GM23338 (cell line): ENCODE measurements at regions not wholly inside any gene's neighbourhood (a gene's known extent, or its start where the extent isn't known, plus 50 kb on each side); places are given as distances from the start of the nearest gene placed in this dataset.
A peak's percentile ranks its signal among the peaks of the same experiment; 100 is the strongest.

Experiments used
- ATAC-seq: fragments of 200-7000 bp; cut with Tn5 transposase; 3 replicates; pipeline ENCODE4 v1.9.1; 2020
- DNase-seq: peaks from one replicate; pipeline ENCODE4 v3.0.0-alpha.2; 2015; ENCODE audit warnings: low spot score
- H2AFZ ChIP-seq: fragments of 200-600 bp; sonication (generic); 2 replicates; pipeline ENCODE4 v1.8.0; 2016; ENCODE audit warnings: antibody characterized with exemption, mild to moderate bottlenecking, moderate library complexity
- H3F3A ChIP-seq: fragments of 200-600 bp; sonication (generic); replicated peaks from 2 replicates; pipeline ENCODE4 v1.8.0; 2017; ENCODE audit warnings: antibody characterized with exemption, mixed run types, low read depth
- H3K27ac ChIP-seq: fragments of 200-600 bp; sonication (generic); 2 replicates; pipeline ENCODE4 v1.6.1; 2016; ENCODE audit warnings: low read depth
- H3K27me3 ChIP-seq: fragments of 200-600 bp; sonication (generic); 2 replicates; pipeline ENCODE4 v1.8.0; 2016; ENCODE audit warnings: mild to moderate bottlenecking, mixed run types, moderate library complexity; ENCODE audit not compliant: insufficient read depth
- H3K36me3 ChIP-seq: fragments of 200-600 bp; sonication (generic); 2 replicates; pipeline ENCODE4 v1.8.0; 2016; ENCODE audit warnings: mild to moderate bottlenecking; ENCODE audit not compliant: insufficient read depth
- H3K4me1 ChIP-seq: fragments of 200-600 bp; sonication (generic); 2 replicates; pipeline ENCODE4 v1.8.0; 2016; ENCODE audit warnings: mild to moderate bottlenecking, moderate library complexity; ENCODE audit not compliant: insufficient read depth
- H3K4me2 ChIP-seq: fragments of 200-600 bp; sonication (generic); 2 replicates; pipeline ENCODE4 v1.7.1; 2017; ENCODE audit warnings: mixed run types
- H3K4me3 ChIP-seq: fragments of 200-600 bp; sonication (generic); 2 replicates; pipeline ENCODE4 v1.6.1; 2016; ENCODE audit warnings: mixed run types
- H3K79me2 ChIP-seq: fragments of 200-600 bp; sonication (generic); replicated peaks from 2 replicates; pipeline ENCODE4 v1.8.0; 2017; ENCODE audit warnings: mild to moderate bottlenecking; ENCODE audit not compliant: insufficient read depth
- H3K9me2 ChIP-seq: fragments of 200-600 bp; sonication (generic); 2 replicates; pipeline ENCODE4 v1.8.0; 2017; ENCODE audit not compliant: insufficient read depth
- H4K20me1 ChIP-seq: fragments of 200-600 bp; sonication (generic); replicated peaks from 2 replicates; pipeline ENCODE4 v1.8.0; 2017; ENCODE audit warnings: mild to moderate bottlenecking; ENCODE audit not compliant: insufficient read depth
- H3K27ac Mint-ChIP-seq: 2 replicates; pipeline ENCODE4 v1.8.0; 2020; ENCODE audit warnings: inconsistent platforms, mild to moderate bottlenecking, moderate library complexity, mixed read lengths
- H3K27me3 Mint-ChIP-seq: 3 replicates; pipeline ENCODE4 v1.8.0; 2022; ENCODE audit warnings: low read depth, mild to moderate bottlenecking, moderate library complexity, mixed read lengths, inconsistent platforms; ENCODE audit not compliant: insufficient read depth, poor library complexity
- H3K36me3 Mint-ChIP-seq: 3 replicates; pipeline ENCODE4 v1.8.0; 2021; ENCODE audit warnings: low read depth, mild to moderate bottlenecking, inconsistent platforms, moderate library complexity, mixed read lengths
- H3K4me1 Mint-ChIP-seq: 3 replicates; pipeline ENCODE4 v1.8.0; 2020; ENCODE audit warnings: mild to moderate bottlenecking, inconsistent platforms, mixed read lengths
- H3K4me3 Mint-ChIP-seq: 3 replicates; pipeline ENCODE4 v1.8.0; 2021; ENCODE audit warnings: moderate library complexity, mild to moderate bottlenecking, inconsistent platforms, mixed read lengths
- H3K9me3 Mint-ChIP-seq: 3 replicates; pipeline ENCODE4 v1.8.0; 2020; ENCODE audit warnings: moderate library complexity, mild to moderate bottlenecking, inconsistent platforms, mixed read lengths
- CREB1 ChIP-seq: fragments of 250-450 bp; sonication (Bioruptor Pico); IDR thresholded peaks from 2 replicates; pipeline ENCODE4 v1.5.0; 2020; ENCODE audit warnings: low read depth, mild to moderate bottlenecking, moderate library complexity
- ETS1 ChIP-seq: IDR thresholded peaks from 2 replicates; pipeline ENCODE4 v1.6.1; 2016; ENCODE audit warnings: antibody characterized with exemption
- EZH2 ChIP-seq: fragments of 200-600 bp; sonication (generic); IDR thresholded peaks from one replicate; pipeline ENCODE4 v1.8.0; 2017; ENCODE audit warnings: antibody characterized with exemption, mild to moderate bottlenecking, low read depth; ENCODE audit not compliant: unreplicated experiment
- EZH2phosphoT487 ChIP-seq: fragments of 200-600 bp; sonication (generic); IDR thresholded peaks from one replicate; pipeline ENCODE4 v1.8.1; 2018; ENCODE audit warnings: antibody characterized with exemption; ENCODE audit not compliant: unreplicated experiment
- JUNB ChIP-seq: IDR thresholded peaks from one replicate; pipeline ENCODE4 v1.6.1; 2016; ENCODE audit warnings: antibody characterized with exemption; ENCODE audit not compliant: unreplicated experiment
- NANOG ChIP-seq: IDR thresholded peaks from 2 replicates; pipeline ENCODE4 v1.6.1; 2016; ENCODE audit warnings: antibody characterized with exemption, borderline replicate concordance
- POLR2AphosphoS5 ChIP-seq: IDR thresholded peaks from 2 replicates; pipeline ENCODE4 v1.6.1; 2016; ENCODE audit warnings: antibody characterized with exemption, low read depth
- STAT1 ChIP-seq: IDR thresholded peaks from one replicate; pipeline ENCODE4 v1.6.1; 2016; ENCODE audit warnings: antibody characterized with exemption; ENCODE audit not compliant: unreplicated experiment
- ZNF114 ChIP-seq: fragments of 250-450 bp; sonication (Bioruptor Pico); IDR thresholded peaks from 2 replicates; pipeline ENCODE4 v1.5.0; 2020; ENCODE audit warnings: mild to moderate bottlenecking, moderate library complexity
- ZNF462 ChIP-seq: fragments of 250-450 bp; sonication (Bioruptor Pico); IDR thresholded peaks from 2 replicates; pipeline ENCODE4 v1.5.0; 2020; ENCODE audit warnings: mild to moderate bottlenecking, moderate library complexity
- TF ChIP-seq, protein P1 (sequence below), 2 experiments: fragments of 200-600 bp in 1 of 2; sonication (generic) in 1 of 2; conservative IDR thresholded peaks; 2 replicates each; pipeline versions ENCODE4 v1.5.1 to v1.6.1; 2016 to 2017; ENCODE audit warnings: antibody characterized with exemption in 2 of 2, low read depth in 2 of 2, mild to moderate bottlenecking in 2 of 2, moderate library complexity in 1 of 2
- TF ChIP-seq, protein P2 (sequence below): IDR thresholded peaks from one replicate; pipeline ENCODE4 v1.6.1; 2018; ENCODE audit warnings: antibody characterized with exemption; ENCODE audit not compliant: unreplicated experiment

- TF ChIP-seq ZNF114 (CRISPR knock-in tag) (no peak), ZNF462 (CRISPR knock-in tag) (no peak), CREB1 (CRISPR knock-in tag) (no peak), EZH2phosphoT487 (no peak), POLR2AphosphoS5 (no peak), EZH2 (no peak), STAT1 (no peak), NANOG (no peak), ETS1 (no peak), JUNB (no peak)
- TF ChIP-seq, protein P1, sequence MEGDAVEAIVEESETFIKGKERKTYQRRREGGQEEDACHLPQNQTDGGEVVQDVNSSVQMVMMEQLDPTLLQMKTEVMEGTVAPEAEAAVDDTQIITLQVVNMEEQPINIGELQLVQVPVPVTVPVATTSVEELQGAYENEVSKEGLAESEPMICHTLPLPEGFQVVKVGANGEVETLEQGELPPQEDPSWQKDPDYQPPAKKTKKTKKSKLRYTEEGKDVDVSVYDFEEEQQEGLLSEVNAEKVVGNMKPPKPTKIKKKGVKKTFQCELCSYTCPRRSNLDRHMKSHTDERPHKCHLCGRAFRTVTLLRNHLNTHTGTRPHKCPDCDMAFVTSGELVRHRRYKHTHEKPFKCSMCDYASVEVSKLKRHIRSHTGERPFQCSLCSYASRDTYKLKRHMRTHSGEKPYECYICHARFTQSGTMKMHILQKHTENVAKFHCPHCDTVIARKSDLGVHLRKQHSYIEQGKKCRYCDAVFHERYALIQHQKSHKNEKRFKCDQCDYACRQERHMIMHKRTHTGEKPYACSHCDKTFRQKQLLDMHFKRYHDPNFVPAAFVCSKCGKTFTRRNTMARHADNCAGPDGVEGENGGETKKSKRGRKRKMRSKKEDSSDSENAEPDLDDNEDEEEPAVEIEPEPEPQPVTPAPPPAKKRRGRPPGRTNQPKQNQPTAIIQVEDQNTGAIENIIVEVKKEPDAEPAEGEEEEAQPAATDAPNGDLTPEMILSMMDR (conservative IDR thresholded peaks at IDR 0.05; ENCODE audit: low read depth in 2 of 2), result no peak
- TF ChIP-seq, protein P2, sequence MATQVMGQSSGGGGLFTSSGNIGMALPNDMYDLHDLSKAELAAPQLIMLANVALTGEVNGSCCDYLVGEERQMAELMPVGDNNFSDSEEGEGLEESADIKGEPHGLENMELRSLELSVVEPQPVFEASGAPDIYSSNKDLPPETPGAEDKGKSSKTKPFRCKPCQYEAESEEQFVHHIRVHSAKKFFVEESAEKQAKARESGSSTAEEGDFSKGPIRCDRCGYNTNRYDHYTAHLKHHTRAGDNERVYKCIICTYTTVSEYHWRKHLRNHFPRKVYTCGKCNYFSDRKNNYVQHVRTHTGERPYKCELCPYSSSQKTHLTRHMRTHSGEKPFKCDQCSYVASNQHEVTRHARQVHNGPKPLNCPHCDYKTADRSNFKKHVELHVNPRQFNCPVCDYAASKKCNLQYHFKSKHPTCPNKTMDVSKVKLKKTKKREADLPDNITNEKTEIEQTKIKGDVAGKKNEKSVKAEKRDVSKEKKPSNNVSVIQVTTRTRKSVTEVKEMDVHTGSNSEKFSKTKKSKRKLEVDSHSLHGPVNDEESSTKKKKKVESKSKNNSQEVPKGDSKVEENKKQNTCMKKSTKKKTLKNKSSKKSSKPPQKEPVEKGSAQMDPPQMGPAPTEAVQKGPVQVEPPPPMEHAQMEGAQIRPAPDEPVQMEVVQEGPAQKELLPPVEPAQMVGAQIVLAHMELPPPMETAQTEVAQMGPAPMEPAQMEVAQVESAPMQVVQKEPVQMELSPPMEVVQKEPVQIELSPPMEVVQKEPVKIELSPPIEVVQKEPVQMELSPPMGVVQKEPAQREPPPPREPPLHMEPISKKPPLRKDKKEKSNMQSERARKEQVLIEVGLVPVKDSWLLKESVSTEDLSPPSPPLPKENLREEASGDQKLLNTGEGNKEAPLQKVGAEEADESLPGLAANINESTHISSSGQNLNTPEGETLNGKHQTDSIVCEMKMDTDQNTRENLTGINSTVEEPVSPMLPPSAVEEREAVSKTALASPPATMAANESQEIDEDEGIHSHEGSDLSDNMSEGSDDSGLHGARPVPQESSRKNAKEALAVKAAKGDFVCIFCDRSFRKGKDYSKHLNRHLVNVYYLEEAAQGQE, result no peak
- no peak overlapping the region for H3K4me3 Mint-ChIP-seq
Observed at GRCh38 chrX:138294951-138295350, 416.6 kb downstream of the FGF13 start.

More at GRCh38 chrX:138294951-138295350, 416.6 kb downstream of the FGF13 start:
- peaks cover 4% of the 10 kb centered on the region; the same call in 1 of the 2 replicates for H3K9me2 ChIP-seq
- H3K27ac ChIP-seq, result no peak overlapping the region
- no peak overlapping the region for H3K4me3 ChIP-seq
- H2AFZ ChIP-seq, result no peak overlapping the region
- no peak for ATAC-seq
- peaks cover 3% of the 10 kb centered on the region for H3K27me3 Mint-ChIP-seq
- peak overlapping the region; percentile 40; the same call in 1 of the 2 replicates for H3K27ac Mint-ChIP-seq
- no peak overlapping the region for H3K4me2 ChIP-seq
- H3K36me3 ChIP-seq, result no peaks in the 10 kb centered on the region
- no peaks in the 10 kb centered on the region for H3K79me2 ChIP-seq
- H3K4me1 Mint-ChIP-seq, result no peaks in the 10 kb centered on the region
- no peaks in the 10 kb centered on the region for H3K36me3 Mint-ChIP-seq
- H4K20me1 ChIP-seq, result no peaks in the 10 kb centered on the region
- H3K27me3 ChIP-seq, result no peaks in the 10 kb centered on the region
- no peaks in the 10 kb centered on the region for H3K4me1 ChIP-seq
- H3F3A ChIP-seq, result no peaks in the 10 kb centered on the region
- no peak for DNase-seq
- H3K9me3 Mint-ChIP-seq, result no peaks in the 10 kb centered on the region
